ENCODE measurements at regions not wholly inside any gene's neighbourhood (a gene's known extent, or its start where the extent isn't known, plus 50 kb on each side); places are given as distances from the start of the nearest gene placed in this dataset.

GRCh38 chr2:215751200-215751910 lies 262.0 kb downstream of the MREG start:
- no peaks in the 10 kb centered on the region for H3K27me3 ChIP-seq
- H3K27ac ChIP-seq: no peak overlapping the region
- H3K36me3 ChIP-seq: no peaks in the 10 kb centered on the region
- no peak for TF ChIP-seq POLR2A (IDR thresholded peaks at IDR 0.05)
- TF ChIP-seq, protein P1, sequence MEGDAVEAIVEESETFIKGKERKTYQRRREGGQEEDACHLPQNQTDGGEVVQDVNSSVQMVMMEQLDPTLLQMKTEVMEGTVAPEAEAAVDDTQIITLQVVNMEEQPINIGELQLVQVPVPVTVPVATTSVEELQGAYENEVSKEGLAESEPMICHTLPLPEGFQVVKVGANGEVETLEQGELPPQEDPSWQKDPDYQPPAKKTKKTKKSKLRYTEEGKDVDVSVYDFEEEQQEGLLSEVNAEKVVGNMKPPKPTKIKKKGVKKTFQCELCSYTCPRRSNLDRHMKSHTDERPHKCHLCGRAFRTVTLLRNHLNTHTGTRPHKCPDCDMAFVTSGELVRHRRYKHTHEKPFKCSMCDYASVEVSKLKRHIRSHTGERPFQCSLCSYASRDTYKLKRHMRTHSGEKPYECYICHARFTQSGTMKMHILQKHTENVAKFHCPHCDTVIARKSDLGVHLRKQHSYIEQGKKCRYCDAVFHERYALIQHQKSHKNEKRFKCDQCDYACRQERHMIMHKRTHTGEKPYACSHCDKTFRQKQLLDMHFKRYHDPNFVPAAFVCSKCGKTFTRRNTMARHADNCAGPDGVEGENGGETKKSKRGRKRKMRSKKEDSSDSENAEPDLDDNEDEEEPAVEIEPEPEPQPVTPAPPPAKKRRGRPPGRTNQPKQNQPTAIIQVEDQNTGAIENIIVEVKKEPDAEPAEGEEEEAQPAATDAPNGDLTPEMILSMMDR (IDR thresholded peaks at IDR 0.05): no peak
- H3K4me1 ChIP-seq: peaks cover 0 to 27% (median 0%) of the 10 kb centered on the region in 4 donors
- no peak overlapping the region for H3K4me3 ChIP-seq
- H3K9me3 ChIP-seq: no peaks in the 10 kb centered on the region
- no peak for DNase-seq

GRCh38 chr2:215750763-215751162 lies 262.6 kb downstream of the MREG start:
- no peaks in the 10 kb centered on the region for H3K27me3 ChIP-seq
- DNase-seq: no peak
- H3K4me1 ChIP-seq: peaks cover 0 to 27% (median 0%) of the 10 kb centered on the region in 4 donors
- H3K27ac ChIP-seq: no peak overlapping the region
- H3K4me3 ChIP-seq: no peak overlapping the region
- H3K9me3 ChIP-seq: no peaks in the 10 kb centered on the region
- no peaks in the 10 kb centered on the region for H3K36me3 ChIP-seq
- TF ChIP-seq, protein P1 (IDR thresholded peaks at IDR 0.05): no peak
- no peak for TF ChIP-seq POLR2A (IDR thresholded peaks at IDR 0.05)

DNA sequence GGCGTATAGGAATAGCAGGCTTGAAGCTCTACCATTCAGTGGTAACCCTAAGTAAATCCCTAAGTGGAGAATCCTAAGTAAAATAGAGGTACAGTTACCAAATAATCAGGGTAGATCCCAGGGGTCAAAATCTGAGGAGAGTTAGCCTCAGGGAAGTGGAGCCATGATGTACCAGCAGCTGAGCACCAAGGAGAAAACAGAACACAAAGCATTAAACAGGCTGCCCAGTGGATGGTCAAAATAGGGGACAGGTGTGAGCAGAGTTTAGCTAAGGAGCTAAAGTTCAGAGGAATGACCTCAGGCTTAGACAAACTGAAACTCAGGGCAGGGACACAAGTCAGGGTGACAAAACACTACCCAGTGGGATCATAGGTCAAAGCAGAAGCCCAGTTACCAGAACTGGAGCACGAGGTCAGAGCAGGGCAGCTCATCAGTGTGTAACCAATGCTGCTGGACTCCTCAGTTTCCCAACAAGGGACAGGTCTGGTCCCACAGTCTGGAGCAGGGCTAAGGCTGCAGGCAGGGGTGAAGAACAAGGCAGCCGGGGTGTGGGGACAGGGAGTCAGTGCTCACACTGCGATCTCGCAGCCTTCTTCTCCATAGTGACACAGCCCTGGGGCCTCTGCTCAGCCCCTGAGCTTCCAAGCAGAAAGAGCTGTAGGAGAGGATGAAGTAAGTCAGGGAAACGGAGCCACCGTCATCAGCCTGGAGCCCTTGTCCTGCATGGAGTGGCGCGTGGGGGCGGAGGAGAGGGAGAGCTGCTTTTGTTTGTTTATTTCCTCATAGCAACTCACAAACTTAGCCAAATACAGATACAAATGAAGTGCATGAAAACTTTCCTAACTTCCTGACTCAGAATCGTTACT lies 264.0 kb downstream of the MREG start:
- H3K36me3 ChIP-seq: no peaks in the 10 kb centered on the region
- peaks cover 0 to 27% (median 0%) of the 10 kb centered on the region in 4 donors for H3K4me1 ChIP-seq
- peak overlapping the region in 2 of 4 donors; percentile 46 to 60 for H3K27ac ChIP-seq
- peak; percentile 24 to 69 (median 53) for DNase-seq
- TF ChIP-seq, protein P1 (IDR thresholded peaks at IDR 0.05): no peak
- no peak for TF ChIP-seq POLR2A (IDR thresholded peaks at IDR 0.05)
- no peaks in the 10 kb centered on the region for H3K9me3 ChIP-seq
- no peak overlapping the region for H3K4me3 ChIP-seq
- H3K27me3 ChIP-seq: no peaks in the 10 kb centered on the region

DNA sequence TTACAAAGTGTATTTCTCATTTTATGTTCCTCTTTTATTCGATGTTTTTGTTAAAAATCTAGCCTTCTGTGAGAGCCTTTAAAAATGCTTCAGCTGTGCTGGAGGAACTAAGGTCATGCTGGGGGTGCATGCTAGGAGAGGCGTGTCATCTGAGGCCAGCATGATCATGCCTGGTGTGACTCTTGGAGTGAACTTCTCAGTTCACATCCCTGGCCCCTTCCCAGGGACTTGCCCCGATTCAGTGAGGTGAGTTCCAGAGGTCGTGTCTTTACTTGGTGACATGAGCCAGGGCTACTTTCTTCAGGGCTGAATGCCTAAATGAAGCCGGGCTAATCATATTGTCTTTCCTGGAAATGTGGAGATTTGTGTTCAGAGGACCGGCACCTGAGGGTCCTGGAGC lies 264.9 kb downstream of the MREG start:
- peaks cover 0 to 27% (median 0%) of the 10 kb centered on the region in 4 donors for H3K4me1 ChIP-seq
- H3K27ac ChIP-seq: peak overlapping the region in 2 of 4 donors; percentile 35 to 46

DNA sequence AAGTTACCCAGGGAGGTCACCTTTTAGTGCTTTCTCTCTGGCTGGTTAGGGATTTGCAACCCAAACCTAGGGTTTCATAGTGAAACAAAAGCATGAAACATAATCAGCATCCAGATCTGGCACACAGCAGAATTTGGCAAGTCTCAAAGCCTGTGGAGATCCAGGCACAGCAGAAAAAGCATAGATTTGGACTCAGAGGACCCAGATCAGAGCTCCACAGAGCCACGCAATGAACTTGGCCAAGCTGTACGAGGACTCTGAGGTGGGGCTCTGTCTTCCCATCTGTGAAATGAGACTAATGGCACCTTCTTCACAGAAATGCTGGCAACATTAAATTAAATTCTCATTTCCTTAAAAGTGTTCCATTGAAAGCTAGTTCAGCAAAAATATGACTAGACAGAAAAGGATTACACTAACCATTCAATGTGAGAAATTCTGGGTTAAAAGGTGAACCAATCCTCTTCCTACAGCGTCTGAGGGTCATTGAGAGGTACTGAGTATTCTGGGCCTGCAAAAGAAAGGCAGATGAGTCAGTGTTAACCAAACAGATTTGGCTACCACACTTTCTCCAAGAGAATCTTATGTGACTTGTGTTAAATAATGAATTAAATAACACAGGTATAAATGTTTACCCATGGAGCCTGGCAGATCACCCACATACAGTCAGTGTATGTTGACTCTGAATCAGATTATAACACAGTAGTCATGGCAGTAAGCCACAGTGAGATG lies 266.3 kb downstream of the MREG start:
- Histone ChIP-seq H3K27me3 (no peaks in the 10 kb centered on the region), H3K9me3 (no peaks in the 10 kb centered on the region), H3K4me3 (no peak overlapping the region), H3K4me1 (peaks cover 0 to 27% (median 0%) of the 10 kb centered on the region in 4 donors), H3K36me3 (no peaks in the 10 kb centered on the region), H3K27ac (no peak overlapping the region)
- TF ChIP-seq POLR2A (IDR thresholded peaks at IDR 0.05): no peak
- TF ChIP-seq, protein P1 (IDR thresholded peaks at IDR 0.05): no peak
- no peak for DNase-seq

More for the DNA sequence above, 264.9 kb downstream of the MREG start:
- TF ChIP-seq, protein P1 (IDR thresholded peaks at IDR 0.05): no peak
- TF ChIP-seq POLR2A (IDR thresholded peaks at IDR 0.05): no peak
- no peaks in the 10 kb centered on the region for H3K27me3 ChIP-seq
- no peaks in the 10 kb centered on the region for H3K9me3 ChIP-seq
- no peaks in the 10 kb centered on the region for H3K36me3 ChIP-seq
- no peak for DNase-seq
- H3K4me3 ChIP-seq: no peak overlapping the region
